Fibroblast of lung (primary cell): ENCODE measurements at regions not wholly inside any gene's neighbourhood (a gene's known extent, or its start where the extent isn't known, plus 50 kb on each side); places are given as distances from the start of the nearest gene placed in this dataset.
"Not testable (repeated sequence)": the region's sequence is repeated elsewhere in the genome, so short reads cannot be mapped to it uniquely, and the experiment has no call there.

Experiments
- DNase-seq, 2 donors: peaks; one replicate each; pipeline versions ENCODE4 v3.0.0 to v3.0.0-alpha.2; 2010; ENCODE audit warnings: low read depth in 2 of 2
- H2AFZ ChIP-seq: 2 replicates; pipeline ENCODE4 v1.5.1; 2012; ENCODE audit warnings: low read length, control low read depth, inconsistent platforms
- H3K27ac ChIP-seq: 2 replicates; pipeline ENCODE4 v1.5.1; 2011; ENCODE audit warnings: low read length, control low read depth; ENCODE audit not compliant: insufficient read depth
- H3K27me3 ChIP-seq: 2 replicates; pipeline ENCODE4 v1.5.1; 2011; ENCODE audit warnings: mild to moderate bottlenecking, low read length; ENCODE audit not compliant: control insufficient read depth, insufficient read depth
- H3K36me3 ChIP-seq: 2 replicates; pipeline ENCODE4 v1.5.1; 2011; ENCODE audit warnings: low read length; ENCODE audit not compliant: control insufficient read depth, insufficient read depth
- H3K4me1 ChIP-seq: 2 replicates; pipeline ENCODE4 v1.5.1; 2011; ENCODE audit warnings: low read length; ENCODE audit not compliant: control insufficient read depth, insufficient read depth; ENCODE audit errors: extremely low read depth
- H3K4me2 ChIP-seq: 2 replicates; pipeline ENCODE4 v1.5.1; 2011; ENCODE audit warnings: low read length, control low read depth; ENCODE audit not compliant: insufficient read depth; ENCODE audit errors: extremely low read depth
- H3K4me3 ChIP-seq, 4 experiments: fragments of 200-600 bp in 1 of 4; sonication (generic) in 1 of 4; replicated peaks in 1 of 4; 2 replicates each; pipeline ENCODE4 v1.5.1; 2011 to 2016; ENCODE audit warnings: low read length in 4 of 4, low read depth in 3 of 4, mild to moderate bottlenecking in 3 of 4, control low read depth in 2 of 4, inconsistent platforms in 1 of 4, mixed read lengths in 1 of 4; ENCODE audit not compliant: insufficient read depth in 1 of 4; ENCODE audit errors: control extremely low read depth in 1 of 4
- H3K79me2 ChIP-seq: 2 replicates; pipeline ENCODE4 v1.5.1; 2012; ENCODE audit warnings: mild to moderate bottlenecking, low read length, inconsistent platforms; ENCODE audit not compliant: control insufficient read depth, insufficient read depth
- H3K9ac ChIP-seq: 2 replicates; pipeline ENCODE4 v1.5.1; 2011; ENCODE audit warnings: mild to moderate bottlenecking, low read length, control low read depth; ENCODE audit not compliant: insufficient read depth
- H3K9me3 ChIP-seq: 2 replicates; pipeline ENCODE4 v1.5.1; 2012; ENCODE audit warnings: low read depth, low read length; ENCODE audit not compliant: control insufficient read depth, insufficient read depth
- H4K20me1 ChIP-seq: 2 replicates; pipeline ENCODE4 v1.5.1; 2011; ENCODE audit warnings: low read length; ENCODE audit not compliant: control insufficient read depth, insufficient read depth; ENCODE audit errors: extremely low read depth
- EZH2 ChIP-seq: IDR thresholded peaks from 2 replicates; pipeline ENCODE4 v1.5.1; 2012; ENCODE audit warnings: low read length, control low read depth, mild to moderate bottlenecking; ENCODE audit errors: missing control alignments
- TF ChIP-seq, protein P1 (sequence below), 2 donors: IDR thresholded peaks in 1 of 2; conservative IDR thresholded peaks in 1 of 2; 1 replicate in 1 of 2; 2 replicates in 1 of 2; pipeline ENCODE4 v1.5.1; 2011 to 2012; ENCODE audit warnings: low read length in 2 of 2, control low read depth in 1 of 2, inconsistent platforms in 1 of 2, low read depth in 1 of 2, mild to moderate bottlenecking in 1 of 2

DNA sequence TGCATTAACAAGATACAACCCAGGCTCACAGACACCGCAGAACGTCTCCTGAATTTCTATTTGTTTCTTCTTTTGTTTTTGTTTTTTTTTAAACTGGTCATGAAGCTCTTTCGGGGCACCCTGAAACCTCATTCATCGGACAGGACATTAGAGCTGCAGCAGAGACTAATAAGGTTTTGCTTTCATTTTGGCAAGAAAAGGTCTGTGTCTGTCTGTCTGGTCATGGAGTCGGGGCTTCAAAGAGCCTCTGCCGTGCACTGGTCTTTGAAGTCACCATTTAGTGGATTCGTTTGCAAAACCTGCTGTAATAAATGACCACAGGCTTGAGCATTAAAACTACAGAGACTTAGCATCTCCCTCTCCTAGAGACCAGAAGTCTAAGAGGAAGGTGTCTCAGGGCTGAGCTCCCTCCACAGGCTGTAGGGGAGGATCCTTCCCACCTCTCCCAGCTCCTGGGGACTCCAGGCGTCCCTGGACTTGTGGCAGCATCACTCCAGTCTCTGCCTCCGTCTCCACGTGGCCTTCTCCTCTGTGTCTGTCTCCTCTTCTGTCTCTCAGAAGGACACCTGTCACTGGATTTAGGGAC, 247.5 kb downstream of the CRLF2 start:
- H4K20me1 ChIP-seq, result no peaks in the 10 kb centered on the region
- no peaks in the 10 kb centered on the region for H3K79me2 ChIP-seq
- H3K27me3 ChIP-seq, result no peaks in the 10 kb centered on the region
- H3K4me1 ChIP-seq, result no peaks in the 10 kb centered on the region
- H3K4me2 ChIP-seq, result no peak overlapping the region
- no peak overlapping the region for H3K4me3 ChIP-seq
- H3K36me3 ChIP-seq, result no peaks in the 10 kb centered on the region
- no peak for DNase-seq
- no peak overlapping the region for H3K9ac ChIP-seq
- no peaks in the 10 kb centered on the region for H3K9me3 ChIP-seq
- TF ChIP-seq, protein P1, sequence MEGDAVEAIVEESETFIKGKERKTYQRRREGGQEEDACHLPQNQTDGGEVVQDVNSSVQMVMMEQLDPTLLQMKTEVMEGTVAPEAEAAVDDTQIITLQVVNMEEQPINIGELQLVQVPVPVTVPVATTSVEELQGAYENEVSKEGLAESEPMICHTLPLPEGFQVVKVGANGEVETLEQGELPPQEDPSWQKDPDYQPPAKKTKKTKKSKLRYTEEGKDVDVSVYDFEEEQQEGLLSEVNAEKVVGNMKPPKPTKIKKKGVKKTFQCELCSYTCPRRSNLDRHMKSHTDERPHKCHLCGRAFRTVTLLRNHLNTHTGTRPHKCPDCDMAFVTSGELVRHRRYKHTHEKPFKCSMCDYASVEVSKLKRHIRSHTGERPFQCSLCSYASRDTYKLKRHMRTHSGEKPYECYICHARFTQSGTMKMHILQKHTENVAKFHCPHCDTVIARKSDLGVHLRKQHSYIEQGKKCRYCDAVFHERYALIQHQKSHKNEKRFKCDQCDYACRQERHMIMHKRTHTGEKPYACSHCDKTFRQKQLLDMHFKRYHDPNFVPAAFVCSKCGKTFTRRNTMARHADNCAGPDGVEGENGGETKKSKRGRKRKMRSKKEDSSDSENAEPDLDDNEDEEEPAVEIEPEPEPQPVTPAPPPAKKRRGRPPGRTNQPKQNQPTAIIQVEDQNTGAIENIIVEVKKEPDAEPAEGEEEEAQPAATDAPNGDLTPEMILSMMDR (conservative IDR thresholded peaks at IDR 0.05 in 1 of 2, IDR thresholded peaks at IDR 0.05 in 1 of 2; ENCODE audit: low read depth in 1 of 2, low read length in 2 of 2), result no peak
- TF ChIP-seq EZH2, result no peak
- no peak overlapping the region for H2AFZ ChIP-seq
- no peak overlapping the region for H3K27ac ChIP-seq

DNA sequence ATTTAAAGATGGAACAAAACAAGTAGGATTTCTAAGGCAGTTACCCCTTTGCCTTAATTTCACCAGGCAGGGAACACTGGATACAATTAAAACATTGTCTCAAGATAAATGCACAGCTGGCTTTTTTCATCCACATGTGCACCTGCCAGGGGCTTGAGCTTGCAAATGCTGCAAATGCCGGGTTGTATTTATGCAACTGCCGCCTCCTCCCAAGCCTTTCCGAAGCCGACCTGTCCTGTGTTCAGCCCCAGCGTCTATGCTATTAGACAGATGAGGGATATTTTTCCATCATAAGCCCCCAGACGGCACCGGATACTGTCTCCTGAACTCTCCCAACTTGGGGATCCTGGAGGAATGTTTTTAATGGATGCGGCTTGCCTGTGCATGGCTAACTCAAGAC, 251.6 kb downstream of the CRLF2 start:
- no peak for DNase-seq
- Histone ChIP-seq H3K79me2 (no peaks in the 10 kb centered on the region), H3K4me2 (no peak overlapping the region), H3K36me3 (no peaks in the 10 kb centered on the region), H3K9me3 (no peaks in the 10 kb centered on the region), H3K4me1 (no peaks in the 10 kb centered on the region), H3K9ac (no peak overlapping the region), H4K20me1 (no peaks in the 10 kb centered on the region), H3K27me3 (no peaks in the 10 kb centered on the region), H3K27ac (no peak overlapping the region), H3K4me3 (no peak overlapping the region), H2AFZ (no peak overlapping the region)
- TF ChIP-seq, protein P1 (conservative IDR thresholded peaks at IDR 0.05 in 1 of 2, IDR thresholded peaks at IDR 0.05 in 1 of 2; ENCODE audit: low read depth in 1 of 2, low read length in 2 of 2), result no peak
- no peak for TF ChIP-seq EZH2

DNA sequence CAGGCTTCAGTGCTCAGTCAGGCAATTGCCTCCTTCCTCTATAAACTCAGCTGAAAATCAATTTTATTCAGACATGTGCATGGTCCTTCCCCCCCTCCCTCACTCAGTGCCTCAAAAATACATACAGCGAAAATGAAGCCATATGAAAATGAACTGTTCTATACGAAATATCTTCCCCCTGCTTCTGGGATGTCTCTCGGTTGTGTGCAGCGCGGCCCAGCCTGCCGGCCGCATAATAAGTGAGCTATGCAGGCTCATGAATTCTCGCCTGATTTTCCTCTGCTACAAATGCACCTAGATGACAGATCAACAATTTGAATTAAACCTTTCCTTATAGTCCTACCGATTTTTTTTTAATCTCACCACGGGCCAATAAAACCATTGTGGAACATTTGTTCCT, 252.9 kb downstream of the CRLF2 start:
- no peak for DNase-seq
- no peak overlapping the region for H3K4me2 ChIP-seq
- no peaks in the 10 kb centered on the region for H3K79me2 ChIP-seq
- H3K36me3 ChIP-seq, result no peaks in the 10 kb centered on the region
- no peak overlapping the region for H3K4me3 ChIP-seq
- no peaks in the 10 kb centered on the region for H3K4me1 ChIP-seq
- no peaks in the 10 kb centered on the region for H3K9me3 ChIP-seq
- TF ChIP-seq EZH2, result no peak
- TF ChIP-seq, protein P1 (conservative IDR thresholded peaks at IDR 0.05 in 1 of 2, IDR thresholded peaks at IDR 0.05 in 1 of 2; ENCODE audit: low read depth in 1 of 2, low read length in 2 of 2), result no peak
- no peak overlapping the region for H3K9ac ChIP-seq
- no peaks in the 10 kb centered on the region for H3K27me3 ChIP-seq
- no peaks in the 10 kb centered on the region for H4K20me1 ChIP-seq
- H3K27ac ChIP-seq, result no peak overlapping the region
- H2AFZ ChIP-seq, result no peak overlapping the region

DNA sequence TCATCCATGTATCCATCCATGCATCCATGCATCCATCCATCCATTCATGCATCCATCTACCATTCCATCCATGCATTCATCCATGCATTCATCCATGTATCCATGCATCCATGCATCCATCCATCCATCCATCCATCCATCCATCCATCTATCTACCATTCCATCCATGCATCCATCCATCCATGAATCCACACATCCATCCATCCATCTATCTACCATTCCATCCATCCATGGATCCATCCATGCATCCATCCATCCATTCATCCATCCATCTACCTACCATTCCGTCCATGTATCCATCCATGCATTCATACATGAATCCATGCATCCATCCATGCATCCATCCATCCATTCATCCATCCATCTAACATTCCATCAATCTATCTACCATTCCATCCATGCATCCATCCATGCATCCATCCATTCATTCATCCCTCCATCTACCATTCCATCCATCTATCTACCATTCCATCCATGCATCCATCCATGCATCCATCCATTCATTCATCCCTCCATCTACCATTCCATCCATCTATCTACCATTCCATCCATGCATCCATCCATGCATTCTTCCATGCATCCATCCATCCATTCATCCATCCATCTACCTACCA, 257.2 kb downstream of the CRLF2 start:
- H3K9me3 ChIP-seq, H3K79me2 ChIP-seq, H3K4me1 ChIP-seq, H3K27ac ChIP-seq, H4K20me1 ChIP-seq, H3K27me3 ChIP-seq, H3K36me3 ChIP-seq, H3K4me3 ChIP-seq, H3K4me2 ChIP-seq, H2AFZ ChIP-seq, DNase-seq, H3K9ac ChIP-seq: not testable (repeated sequence)
